Neural cell (in vitro differentiated cells): ENCODE measurements at regions not wholly inside any gene's neighbourhood (a gene's known extent, or its start where the extent isn't known, plus 50 kb on each side); places are given as distances from the start of the nearest gene placed in this dataset.

Experiments
- H2AFZ ChIP-seq: fragments of 200-600, 300-800 bp; sonication (generic), shearing (Covaris generic); 2 replicates; pipeline ENCODE4 v1.6.0; 2014; ENCODE audit warnings: low read depth, mild to moderate bottlenecking, antibody characterized with exemption, low read length, moderate library complexity
- H3F3A ChIP-seq: fragments of 200-600 bp; shearing (Covaris generic); 2 replicates; pipeline ENCODE4 v1.6.1; 2016; ENCODE audit warnings: mild to moderate bottlenecking, moderate library complexity, mixed read lengths, antibody characterized with exemption, low read length; ENCODE audit not compliant: insufficient read depth, poor library complexity, severe bottlenecking
- H3K27ac ChIP-seq: fragments of 200-600, 300-800 bp; sonication (generic), shearing (Covaris generic); 2 replicates; pipeline ENCODE4 v1.5.1; 2014; ENCODE audit warnings: mild to moderate bottlenecking, low read length, moderate library complexity
- H3K27me3 ChIP-seq: fragments of 300-800, 200-600 bp; sonication (generic), shearing (Covaris generic); 2 replicates; pipeline ENCODE4 v1.6.0; 2014; ENCODE audit warnings: mild to moderate bottlenecking, low read depth, low read length, moderate library complexity; ENCODE audit not compliant: insufficient read depth
- H3K36me3 ChIP-seq: fragments of 300-800, 200-600 bp; sonication (generic), shearing (Covaris generic); 2 replicates; pipeline ENCODE4 v1.5.1; 2014; ENCODE audit warnings: mild to moderate bottlenecking, antibody characterized with exemption, low read length, moderate library complexity; ENCODE audit not compliant: insufficient read depth
- H3K4me2 ChIP-seq: fragments of 300-800, 200-600 bp; sonication (generic), shearing (Covaris generic); 2 replicates; pipeline ENCODE4 v1.6.0; 2014; ENCODE audit warnings: mild to moderate bottlenecking, low read length
- H3K4me3 ChIP-seq: fragments of 300-800, 200-600 bp; sonication (generic), shearing (Covaris generic); 2 replicates; pipeline ENCODE4 v1.5.1; 2014; ENCODE audit warnings: mild to moderate bottlenecking, low read length, moderate library complexity
- H3K79me2 ChIP-seq: fragments of 200-600 bp; shearing (Covaris generic); replicated peaks from 2 replicates; pipeline ENCODE4 v1.6.0; 2014; ENCODE audit warnings: mild to moderate bottlenecking, low read length, moderate library complexity; ENCODE audit not compliant: insufficient read depth
- H3K9ac ChIP-seq: fragments of 300-800, 200-600 bp; sonication (generic), shearing (Covaris generic); 2 replicates; pipeline ENCODE4 v1.6.1; 2016; ENCODE audit warnings: mild to moderate bottlenecking, low read length, mixed read lengths
- H3K9me2 ChIP-seq: fragments of 200-600 bp; shearing (Covaris generic); 2 replicates; pipeline ENCODE4 v1.6.1; 2016; ENCODE audit warnings: mild to moderate bottlenecking, low read length, mixed read lengths; ENCODE audit not compliant: insufficient read depth
- H3K9me3 ChIP-seq: fragments of 200-600, 300-800 bp; sonication (generic), shearing (Covaris generic); 2 replicates; pipeline ENCODE4 v1.6.1; 2016; ENCODE audit warnings: mild to moderate bottlenecking, mixed run types, low read length, moderate library complexity, mixed read lengths
- H4K20me1 ChIP-seq: fragments of 200-600 bp; shearing (Covaris generic); 2 replicates; pipeline ENCODE4 v1.6.1; 2016; ENCODE audit warnings: mild to moderate bottlenecking, mixed run types; ENCODE audit not compliant: insufficient read depth
- EP300 ChIP-seq: fragments of 450-650 bp; conservative IDR thresholded peaks from 2 replicates; pipeline ENCODE4 v1.6.1; 2014; ENCODE audit warnings: antibody characterized with exemption, mild to moderate bottlenecking, moderate library complexity; ENCODE audit not compliant: poor library complexity, severe bottlenecking
- EZH2 ChIP-seq: fragments of 200-600, 300-800 bp; shearing (Covaris generic), sonication (generic); IDR thresholded peaks from 2 replicates; pipeline ENCODE4 v1.6.1; 2014; ENCODE audit warnings: antibody characterized with exemption, low read length, borderline replicate concordance, mild to moderate bottlenecking; ENCODE audit not compliant: insufficient read depth, poor library complexity, severe bottlenecking
- MXI1 ChIP-seq: fragments of 450-650 bp; conservative IDR thresholded peaks from 2 replicates; pipeline ENCODE4 v1.6.1; 2014; ENCODE audit warnings: antibody characterized with exemption, mild to moderate bottlenecking; ENCODE audit not compliant: poor library complexity, severe bottlenecking
- RAD21 ChIP-seq: fragments of 450-650 bp; conservative IDR thresholded peaks from 2 replicates; pipeline ENCODE4 v1.6.1; 2014; ENCODE audit warnings: antibody characterized with exemption, mild to moderate bottlenecking, moderate library complexity
- REST ChIP-seq: IDR thresholded peaks from 2 replicates; pipeline ENCODE4 v1.6.1; 2012; ENCODE audit warnings: borderline replicate concordance
- SMC3 ChIP-seq: fragments of 450-650 bp; conservative IDR thresholded peaks from 2 replicates; pipeline ENCODE4 v1.6.1; 2014; ENCODE audit warnings: antibody characterized with exemption, mild to moderate bottlenecking, moderate library complexity; ENCODE audit not compliant: poor library complexity
- TAF1 ChIP-seq: IDR thresholded peaks from 2 replicates; pipeline ENCODE4 v1.6.1; 2012; ENCODE audit warnings: low read depth

GRCh38 chrY:17184299-17184698 lies 695.7 kb downstream of the CDY2B start:
- Histone ChIP-seq H3K36me3 (no peaks in the 10 kb centered on the region), H3K9me3 (no peaks in the 10 kb centered on the region), H3K4me2 (no peak overlapping the region), H2AFZ (no peak overlapping the region), H3K4me3 (no peak overlapping the region), H3K9me2 (no peaks in the 10 kb centered on the region), H3K79me2 (no peaks in the 10 kb centered on the region), H3K27me3 (no peaks in the 10 kb centered on the region), H4K20me1 (no peaks in the 10 kb centered on the region), H3F3A (no peaks in the 10 kb centered on the region), H3K27ac (no peak overlapping the region), H3K9ac (no peak overlapping the region)
- TF ChIP-seq SMC3, result no peak
- TF ChIP-seq EP300, result no peak
- no peak for TF ChIP-seq TAF1
- no peak for TF ChIP-seq EZH2

GRCh38 chrY:17166881-17167280 lies 713.1 kb downstream of the CDY2B start:
- Histone ChIP-seq H3K4me3 (no peak overlapping the region), H3K9ac (no peak overlapping the region), H4K20me1 (no peaks in the 10 kb centered on the region), H3K9me2 (no peaks in the 10 kb centered on the region), H2AFZ (no peak overlapping the region), H3K9me3 (no peaks in the 10 kb centered on the region), H3K27ac (no peak overlapping the region), H3K79me2 (no peaks in the 10 kb centered on the region), H3F3A (no peaks in the 10 kb centered on the region), H3K4me2 (no peak overlapping the region), H3K27me3 (no peaks in the 10 kb centered on the region), H3K36me3 (no peaks in the 10 kb centered on the region)
- TF ChIP-seq REST, result no peak
- TF ChIP-seq TAF1, result no peak
- TF ChIP-seq SMC3, result no peak
- TF ChIP-seq EZH2, result no peak
- TF ChIP-seq EP300, result no peak
- no peak for TF ChIP-seq MXI1
- TF ChIP-seq RAD21, result no peak

- Histone ChIP-seq H2AFZ (no peak overlapping the region), H3F3A (no peaks in the 10 kb centered on the region), H3K79me2 (no peaks in the 10 kb centered on the region), H3K9ac (no peak overlapping the region), H4K20me1 (no peaks in the 10 kb centered on the region), H3K27ac (no peak overlapping the region), H3K9me2 (no peaks in the 10 kb centered on the region), H3K36me3 (no peaks in the 10 kb centered on the region), H3K9me3 (no peaks in the 10 kb centered on the region), H3K27me3 (no peaks in the 10 kb centered on the region), H3K4me3 (no peak overlapping the region), H3K4me2 (no peak overlapping the region)
- TF ChIP-seq TAF1 (no peak), EZH2 (no peak), RAD21 (no peak)
Observed at GRCh38 chrY:17122166-17122565, 757.9 kb downstream of the CDY2B start.
